DND-41 (cell line): ENCODE measurements at regions not wholly inside any gene's neighbourhood (a gene's known extent, or its start where the extent isn't known, plus 50 kb on each side); places are given as distances from the start of the nearest gene placed in this dataset.

Experiments used
- CTCF ChIP-seq: IDR thresholded peaks from 2 replicates; pipeline ENCODE4 v1.5.1; 2012; ENCODE audit warnings: borderline replicate concordance, low read length, moderate library complexity, mild to moderate bottlenecking; ENCODE audit not compliant: poor library complexity, severe bottlenecking; ENCODE audit errors: extremely low read depth
- EZH2 ChIP-seq: IDR thresholded peaks from 3 replicates; pipeline ENCODE4 v1.6.1; 2012; ENCODE audit warnings: borderline replicate concordance, low read depth, mild to moderate bottlenecking, moderate library complexity, low read length, inconsistent platforms; ENCODE audit not compliant: severe bottlenecking

- TF ChIP-seq EZH2: no peak
- TF ChIP-seq CTCF: no peak
These were observed 910.5 kb upstream of the CHORDC1 start for GRCh38 chr11:91133361-91133760.
